NT2/D1 (cell line): ENCODE measurements at regions not wholly inside any gene's neighbourhood (a gene's known extent, or its start where the extent isn't known, plus 50 kb on each side); places are given as distances from the start of the nearest gene placed in this dataset.

Source experiments
- YY1 ChIP-seq: IDR thresholded peaks from 2 replicates; pipeline ENCODE4 v1.6.1; 2011; ENCODE audit not compliant: insufficient read length, insufficient read depth
- ZNF274 ChIP-seq: IDR thresholded peaks from 2 replicates; pipeline ENCODE4 v1.6.1; 2011; ENCODE audit warnings: mild to moderate bottlenecking, low read depth, low read length

DNA sequence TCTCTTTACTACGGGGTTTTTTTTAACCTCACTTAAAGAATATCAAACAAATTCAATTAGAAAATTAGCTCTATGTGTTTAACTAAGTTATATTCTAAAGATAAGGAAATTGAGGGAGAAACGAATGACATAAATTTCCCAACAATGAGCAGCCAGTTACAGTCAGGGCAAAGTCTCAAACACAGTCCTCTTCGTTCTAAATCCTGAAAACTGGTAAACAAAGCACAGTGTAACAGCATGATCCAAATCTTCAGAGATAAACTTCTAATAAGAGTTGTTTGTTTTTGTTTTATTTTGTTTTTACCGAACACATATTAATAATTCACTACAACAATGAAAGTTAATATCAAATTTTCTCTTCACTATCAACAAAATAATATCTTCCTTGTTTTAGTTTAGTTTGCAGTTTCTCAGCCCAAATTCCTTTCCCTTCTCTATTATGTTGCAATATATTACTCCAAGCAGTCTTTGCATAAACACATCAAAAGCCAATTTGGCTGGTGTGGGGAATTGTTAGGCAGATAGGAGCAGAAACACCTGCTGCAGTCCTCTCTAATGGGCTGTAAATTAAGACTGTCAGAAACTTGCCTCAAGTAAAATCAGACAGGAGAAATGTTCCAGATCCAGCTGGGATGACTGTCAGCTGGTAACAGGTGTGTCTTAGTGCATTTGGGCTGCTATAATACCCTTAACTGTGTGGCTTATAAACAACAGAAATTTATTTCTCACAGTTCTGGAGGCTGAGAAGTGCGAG, 106.5 kb upstream of the SGCG start:
- TF ChIP-seq ZNF274 (no peak), YY1 (no peak)
